Urinary bladder (tissue), 3 donors: ENCODE measurements at regions not wholly inside any gene's neighbourhood (a gene's known extent, or its start where the extent isn't known, plus 50 kb on each side); places are given as distances from the start of the nearest gene placed in this dataset.

ENCODE experiments used
- DNase-seq: peaks from one replicate; pipeline ENCODE4 v3.0.0-alpha.2; 2015; ENCODE audit errors: extremely low spot score
- H3K27ac ChIP-seq: one replicate; pipeline ENCODE4 v1.5.1; 2013; ENCODE audit warnings: low read depth, mild to moderate bottlenecking, moderate library complexity
- H3K36me3 ChIP-seq: one replicate; pipeline ENCODE4 v1.6.1; 2013; ENCODE audit warnings: mild to moderate bottlenecking, moderate library complexity; ENCODE audit not compliant: insufficient read depth
- H3K4me1 ChIP-seq: one replicate; pipeline ENCODE4 v1.6.1; 2013; ENCODE audit warnings: mild to moderate bottlenecking, moderate library complexity; ENCODE audit not compliant: insufficient read depth
- H3K4me3 ChIP-seq: one replicate; pipeline ENCODE4 v1.5.1; 2013; ENCODE audit warnings: low read depth, low read length
- WGBS: extraction: QIAGEN DNeasy Blood & Tissue Kit; methylation state at CpG from one replicate; pipeline ENCODE4 v1.1.7; 2013; 5-methylcytosine and 5-hydroxymethylcytosine counted together
- donor health status: healthy with polysubstance abuse.
- donor health status: healthy.

- no peak for DNase-seq
- 85% methylated on average over 1 of the region's 1 CpG for WGBS
- Histone ChIP-seq H3K4me3 (no peak overlapping the region), H3K4me1 (no peaks in the 10 kb centered on the region), H3K27ac (no peak overlapping the region), H3K36me3 (no peaks in the 10 kb centered on the region)
Measured at GRCh38 chr1:101332633-101333032, 95.8 kb downstream of the S1PR1 start.

- no peak overlapping the region for H3K27ac ChIP-seq
- 83% methylated on average over 4 of the region's 4 CpGs for WGBS
- no peak overlapping the region for H3K4me3 ChIP-seq
- H3K4me1 ChIP-seq: no peaks in the 10 kb centered on the region
- H3K36me3 ChIP-seq: no peaks in the 10 kb centered on the region
- DNase-seq: no peak
Measured at GRCh38 chr1:101333186-101333585, 96.4 kb downstream of the S1PR1 start.

- H3K36me3 ChIP-seq: no peaks in the 10 kb centered on the region
- 89% methylated on average over 1 of the region's 1 CpG for WGBS
- no peak overlapping the region for H3K27ac ChIP-seq
- H3K4me3 ChIP-seq: no peak overlapping the region
- DNase-seq: no peak
- H3K4me1 ChIP-seq: no peaks in the 10 kb centered on the region
Measured at GRCh38 chr1:101337968-101338367, 101.1 kb downstream of the S1PR1 start.

- H3K4me3 ChIP-seq: no peak overlapping the region
- 59% methylated on average over 5 of the region's 5 CpGs for WGBS
- no peaks in the 10 kb centered on the region for H3K4me1 ChIP-seq
- no peak overlapping the region for H3K27ac ChIP-seq
- no peak for DNase-seq
- no peaks in the 10 kb centered on the region for H3K36me3 ChIP-seq
Measured at GRCh38 chr1:101338714-101339430, 102.1 kb downstream of the S1PR1 start.

GRCh38 chr1:101344745-101345144 is 107.9 kb downstream of the S1PR1 start:
- Histone ChIP-seq H3K4me3 (no peak overlapping the region), H3K36me3 (no peaks in the 10 kb centered on the region), H3K27ac (no peak overlapping the region), H3K4me1 (no peaks in the 10 kb centered on the region)
- 67% methylated on average over 4 of the region's 4 CpGs for WGBS
- DNase-seq: no peak

- WGBS: 95% methylated on average over 2 of the region's 2 CpGs
- no peak overlapping the region for H3K4me3 ChIP-seq
- H3K27ac ChIP-seq: no peak overlapping the region
- H3K36me3 ChIP-seq: no peaks in the 10 kb centered on the region
- no peaks in the 10 kb centered on the region for H3K4me1 ChIP-seq
- DNase-seq: no peak
Measured at GRCh38 chr1:101346419-101346818, 109.6 kb downstream of the S1PR1 start.

GRCh38 chr1:101356013-101356412 is 119.2 kb downstream of the S1PR1 start:
- Histone ChIP-seq H3K27ac (no peak overlapping the region), H3K4me1 (no peaks in the 10 kb centered on the region), H3K36me3 (no peaks in the 10 kb centered on the region), H3K4me3 (no peak overlapping the region)
- no peak for DNase-seq
- 97% methylated on average over 3 of the region's 3 CpGs for WGBS

GRCh38 chr1:101356604-101357443 is 120.0 kb downstream of the S1PR1 start:
- no peak overlapping the region for H3K27ac ChIP-seq
- H3K4me1 ChIP-seq: no peaks in the 10 kb centered on the region
- 77% methylated on average over 5 of the region's 5 CpGs for WGBS
- H3K36me3 ChIP-seq: no peaks in the 10 kb centered on the region
- no peak for DNase-seq
- no peak overlapping the region for H3K4me3 ChIP-seq

GRCh38 chr1:101357444-101357986 is 120.7 kb downstream of the S1PR1 start:
- no peaks in the 10 kb centered on the region for H3K36me3 ChIP-seq
- 79% methylated on average over 4 of the region's 4 CpGs for WGBS
- H3K4me3 ChIP-seq: no peak overlapping the region
- H3K27ac ChIP-seq: no peak overlapping the region
- H3K4me1 ChIP-seq: no peaks in the 10 kb centered on the region
- DNase-seq: peak; percentile 33

GRCh38 chr1:101360506-101360905 is 123.7 kb downstream of the S1PR1 start:
- WGBS: 94% methylated on average over 3 of the region's 3 CpGs

GRCh38 chr1:101363891-101364318 is 127.1 kb downstream of the S1PR1 start:
- Histone ChIP-seq H3K36me3 (no peaks in the 10 kb centered on the region), H3K27ac (no peak overlapping the region), H3K4me3 (no peak overlapping the region), H3K4me1 (peaks cover 1% of the 10 kb centered on the region)
- no peak for DNase-seq

More at GRCh38 chr1:101360506-101360905, 123.7 kb downstream of the S1PR1 start:
- H3K36me3 ChIP-seq: no peaks in the 10 kb centered on the region
- H3K27ac ChIP-seq: no peak overlapping the region
- no peak overlapping the region for H3K4me3 ChIP-seq
- no peak for DNase-seq
- no peaks in the 10 kb centered on the region for H3K4me1 ChIP-seq

- no peak for DNase-seq
- H3K4me3 ChIP-seq: no peak overlapping the region
- H3K4me1 ChIP-seq: peaks cover 1% of the 10 kb centered on the region
- WGBS: 83% methylated on average over 3 of the region's 3 CpGs
- no peak overlapping the region for H3K27ac ChIP-seq
- no peaks in the 10 kb centered on the region for H3K36me3 ChIP-seq
Measured at GRCh38 chr1:101364370-101365120, 127.7 kb downstream of the S1PR1 start.

- 57% methylated on average over 3 of the region's 3 CpGs for WGBS
- DNase-seq: no peak
- no peak overlapping the region for H3K27ac ChIP-seq
Measured at GRCh38 chr1:101365186-101365585, 128.4 kb downstream of the S1PR1 start.

More at GRCh38 chr1:101365186-101365585, 128.4 kb downstream of the S1PR1 start:
- Histone ChIP-seq H3K4me1 (peaks cover 1% of the 10 kb centered on the region), H3K4me3 (no peak overlapping the region), H3K36me3 (no peaks in the 10 kb centered on the region)
